IPS DF 6.9 (cell line): ENCODE measurements at regions not wholly inside any gene's neighbourhood (a gene's known extent, or its start where the extent isn't known, plus 50 kb on each side); places are given as distances from the start of the nearest gene placed in this dataset.

Source experiments
- DNase-seq: peaks from one replicate; pipeline ENCODE4 v3.0.0-alpha.2; 2013; ENCODE audit warnings: low read depth, low spot score
- H3K27ac ChIP-seq: one replicate; pipeline ENCODE4 v1.5.1; 2013; ENCODE audit warnings: low read length, control low read depth
- H3K27me3 ChIP-seq: 2 replicates; pipeline ENCODE4 v1.6.1; 2013; ENCODE audit warnings: mild to moderate bottlenecking, low read length; ENCODE audit not compliant: control insufficient read depth, insufficient read depth
- H3K36me3 ChIP-seq: 2 replicates; pipeline ENCODE4 v1.6.1; 2013; ENCODE audit warnings: low read length; ENCODE audit not compliant: control insufficient read depth, insufficient read depth
- H3K4me1 ChIP-seq: 2 replicates; pipeline ENCODE4 v1.6.1; 2013; ENCODE audit warnings: low read length; ENCODE audit not compliant: control insufficient read depth, insufficient read depth
- H3K4me3 ChIP-seq: 2 replicates; pipeline ENCODE4 v1.5.1; 2013; ENCODE audit warnings: mild to moderate bottlenecking, low read length
- H3K9me3 ChIP-seq: 2 replicates; pipeline ENCODE4 v1.6.1; 2013; ENCODE audit warnings: low read length, inconsistent platforms; ENCODE audit not compliant: control insufficient read depth, insufficient read depth
- WGBS: extraction: QIAGEN DNeasy Blood & Tissue Kit; methylation state at CpG from one replicate; pipeline ENCODE4 v1.1.7; 2013; ENCODE audit warnings: mixed read lengths, missing lambda C conversion rate; ENCODE audit not compliant: insufficient read length, insufficient coverage; 5-methylcytosine and 5-hydroxymethylcytosine counted together

GRCh38 chr5:145682197-145682899 is 152.8 kb downstream of the PRELID2 start:
- Histone ChIP-seq H3K4me1 (no peaks in the 10 kb centered on the region), H3K27ac (no peak overlapping the region), H3K4me3 (no peak overlapping the region), H3K27me3 (no peaks in the 10 kb centered on the region), H3K36me3 (no peaks in the 10 kb centered on the region), H3K9me3 (no peaks in the 10 kb centered on the region)
- no CpG with 5 or more reads among the region's 8 CpGs for WGBS
- DNase-seq: no peak

DNA sequence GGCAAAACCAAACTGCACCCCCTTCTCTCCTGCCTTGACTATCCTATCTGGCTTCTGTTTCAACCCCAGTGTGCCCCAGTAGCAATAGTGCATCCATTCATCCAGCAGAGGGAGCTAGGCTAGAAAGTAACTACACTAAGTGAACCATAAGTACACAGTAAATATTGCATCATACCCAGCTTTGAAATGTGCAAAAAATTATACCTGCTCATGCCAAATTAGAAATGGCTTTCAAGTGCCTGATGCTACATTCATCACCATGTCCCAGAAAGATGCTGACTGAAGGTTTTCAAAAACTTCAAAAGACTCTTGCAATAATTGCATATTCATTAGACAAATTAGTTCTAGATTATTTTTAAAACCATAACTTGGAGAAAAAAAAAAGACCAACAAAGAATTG is 153.5 kb downstream of the PRELID2 start:
- no peak overlapping the region for H3K4me3 ChIP-seq
- H3K9me3 ChIP-seq: no peaks in the 10 kb centered on the region
- no peaks in the 10 kb centered on the region for H3K4me1 ChIP-seq
- H3K36me3 ChIP-seq: no peaks in the 10 kb centered on the region
- H3K27me3 ChIP-seq: no peaks in the 10 kb centered on the region
- peak; percentile 55 for DNase-seq
- no peak overlapping the region for H3K27ac ChIP-seq

- no peaks in the 10 kb centered on the region for H3K36me3 ChIP-seq
- no peak overlapping the region for H3K4me3 ChIP-seq
- no peak overlapping the region for H3K27ac ChIP-seq
- no peaks in the 10 kb centered on the region for H3K9me3 ChIP-seq
- DNase-seq: no peak
- WGBS: no CpG with 5 or more reads among the region's 1 CpG
- H3K4me1 ChIP-seq: no peaks in the 10 kb centered on the region
- no peaks in the 10 kb centered on the region for H3K27me3 ChIP-seq
Measured at GRCh38 chr5:145681216-145681615, 153.9 kb downstream of the PRELID2 start.

- H3K27me3 ChIP-seq: no peaks in the 10 kb centered on the region
- no CpG with 5 or more reads among the region's 7 CpGs for WGBS
- no peaks in the 10 kb centered on the region for H3K4me1 ChIP-seq
- DNase-seq: no peak
- H3K27ac ChIP-seq: no peak overlapping the region
- no peaks in the 10 kb centered on the region for H3K36me3 ChIP-seq
- no peaks in the 10 kb centered on the region for H3K9me3 ChIP-seq
- H3K4me3 ChIP-seq: no peak overlapping the region
Measured at GRCh38 chr5:145680767-145681166, 154.4 kb downstream of the PRELID2 start.

GRCh38 chr5:145680169-145680568 is 155.0 kb downstream of the PRELID2 start:
- H3K36me3 ChIP-seq: no peaks in the 10 kb centered on the region
- DNase-seq: peak; percentile 31
- no peak overlapping the region for H3K4me3 ChIP-seq
- H3K27me3 ChIP-seq: no peaks in the 10 kb centered on the region
- no peak overlapping the region for H3K27ac ChIP-seq
- H3K9me3 ChIP-seq: no peaks in the 10 kb centered on the region
- H3K4me1 ChIP-seq: no peaks in the 10 kb centered on the region

- no peaks in the 10 kb centered on the region for H3K9me3 ChIP-seq
- H3K36me3 ChIP-seq: no peaks in the 10 kb centered on the region
- no peak overlapping the region for H3K4me3 ChIP-seq
- H3K27me3 ChIP-seq: no peaks in the 10 kb centered on the region
- no peak overlapping the region for H3K27ac ChIP-seq
- no peaks in the 10 kb centered on the region for H3K4me1 ChIP-seq
- DNase-seq: no peak
- no CpG with 5 or more reads among the region's 2 CpGs for WGBS
Measured at GRCh38 chr5:145678255-145678654, 156.9 kb downstream of the PRELID2 start.

GRCh38 chr5:145673786-145674185 is 161.4 kb downstream of the PRELID2 start:
- Histone ChIP-seq H3K4me1 (no peaks in the 10 kb centered on the region), H3K27me3 (no peaks in the 10 kb centered on the region), H3K4me3 (no peak overlapping the region), H3K36me3 (no peaks in the 10 kb centered on the region), H3K9me3 (no peaks in the 10 kb centered on the region), H3K27ac (no peak overlapping the region)
- DNase-seq: no peak

DNA sequence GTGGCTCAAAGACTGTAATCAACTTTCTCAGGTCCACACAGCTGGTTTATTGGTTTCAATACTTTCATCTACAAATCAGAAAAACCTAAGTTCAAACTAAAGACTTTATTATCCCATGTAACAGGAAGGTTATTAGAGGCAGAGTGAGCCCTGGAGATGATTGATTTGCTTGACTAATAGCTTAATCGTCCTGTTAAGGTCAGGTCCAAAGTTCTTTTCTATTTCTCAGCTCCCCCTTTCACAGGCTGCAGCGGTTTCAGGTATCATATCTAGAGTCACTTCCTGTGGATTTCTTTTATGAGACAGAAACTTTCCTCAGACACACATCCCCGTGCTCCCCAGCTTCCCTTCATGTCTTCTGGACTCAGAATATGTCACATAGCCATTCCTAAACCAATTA is 166.4 kb downstream of the PRELID2 start:
- Histone ChIP-seq H3K9me3 (no peaks in the 10 kb centered on the region), H3K4me3 (no peak overlapping the region), H3K36me3 (no peaks in the 10 kb centered on the region), H3K4me1 (0 out of 2 replicates have a peak, but pooled peaks cover 2% of the 10 kb centered on the region), H3K27ac (no peak overlapping the region), H3K27me3 (no peaks in the 10 kb centered on the region)
- no CpG with 5 or more reads among the region's 3 CpGs for WGBS
- no peak for DNase-seq

- Histone ChIP-seq H3K36me3 (no peaks in the 10 kb centered on the region), H3K4me3 (no peak overlapping the region), H3K27me3 (no peaks in the 10 kb centered on the region), H3K27ac (no peak overlapping the region), H3K9me3 (no peaks in the 10 kb centered on the region), H3K4me1 (0 out of 2 replicates have a peak, but pooled peaks cover 2% of the 10 kb centered on the region)
- DNase-seq: no peak
- WGBS: no CpG with 5 or more reads among the region's 3 CpGs
Measured at GRCh38 chr5:145667742-145668141, 167.4 kb downstream of the PRELID2 start.

DNA sequence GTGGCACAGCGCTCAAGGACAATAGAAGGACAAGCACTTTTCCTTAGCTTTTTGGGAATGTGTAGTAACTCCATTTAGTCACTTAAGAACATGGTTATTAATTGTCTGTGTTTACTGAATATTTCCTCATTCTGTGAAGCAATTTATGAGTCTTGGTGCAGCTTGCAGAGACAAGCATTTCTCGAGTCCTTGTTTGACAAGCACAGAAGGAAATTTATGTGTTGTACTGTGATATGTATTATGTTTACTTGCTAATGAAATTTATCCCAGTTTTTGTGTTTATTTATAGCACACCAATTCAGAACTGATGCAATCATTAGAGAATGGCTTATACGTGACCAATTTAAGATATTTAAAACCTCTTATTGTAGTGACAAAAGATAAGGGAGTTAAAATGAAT is 168.6 kb downstream of the PRELID2 start:
- no CpG with 5 or more reads among the region's 3 CpGs for WGBS
- no peaks in the 10 kb centered on the region for H3K27me3 ChIP-seq
- H3K4me3 ChIP-seq: no peak overlapping the region
- H3K36me3 ChIP-seq: no peaks in the 10 kb centered on the region
- no peak for DNase-seq
- H3K27ac ChIP-seq: no peak overlapping the region
- H3K4me1 ChIP-seq: 0 out of 2 replicates have a peak, but pooled peaks cover 2% of the 10 kb centered on the region
- no peaks in the 10 kb centered on the region for H3K9me3 ChIP-seq

DNA sequence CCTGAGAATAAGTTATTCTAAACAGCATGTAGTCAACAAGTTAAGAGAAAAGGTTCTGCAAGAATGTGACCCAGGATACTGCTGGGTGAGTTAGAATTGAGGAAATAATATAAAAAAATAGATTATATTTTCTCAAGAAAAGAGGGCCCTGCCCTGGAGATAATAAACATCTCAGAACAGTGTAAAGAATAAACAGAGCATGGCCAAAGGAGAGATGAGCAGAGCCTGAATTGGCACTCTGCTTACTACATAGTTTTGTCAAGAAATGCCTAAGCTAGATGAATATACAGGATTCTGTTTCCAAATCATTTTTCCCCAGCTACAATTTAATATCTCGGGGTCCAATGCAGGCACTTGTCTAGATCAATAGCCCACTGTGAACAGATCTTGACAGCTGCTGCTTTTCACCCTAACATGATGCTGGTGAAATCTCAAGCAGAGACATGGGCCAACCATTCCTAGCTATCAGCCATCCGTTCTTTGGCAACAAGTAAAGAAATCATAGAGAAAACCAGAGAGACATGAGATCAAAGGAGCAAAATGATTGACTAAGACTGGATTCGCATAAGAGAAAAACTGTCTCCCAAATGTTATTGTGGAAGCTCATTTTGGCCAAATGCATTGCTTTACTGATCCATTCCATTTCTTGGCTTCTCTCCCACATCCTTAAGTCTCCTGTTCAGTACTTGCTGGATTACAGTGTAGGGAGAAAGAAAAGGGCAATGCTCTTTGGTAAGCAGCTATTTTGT is 173.2 kb downstream of the PRELID2 start:
- Histone ChIP-seq H3K4me1 (0 out of 2 replicates have a peak, but pooled peaks cover 2% of the 10 kb centered on the region), H3K9me3 (no peaks in the 10 kb centered on the region), H3K27ac (no peak overlapping the region), H3K27me3 (no peaks in the 10 kb centered on the region), H3K36me3 (no peaks in the 10 kb centered on the region), H3K4me3 (no peak overlapping the region)
- WGBS: no CpG with 5 or more reads among the region's 3 CpGs
- no peak for DNase-seq
